ENCODE measurements at regions not wholly inside any gene's neighbourhood (a gene's known extent, or its start where the extent isn't known, plus 50 kb on each side); places are given as distances from the start of the nearest gene placed in this dataset.

GRCh38 chr3:56908004-56908403, 106.3 kb upstream of the ARHGEF3 start:
- intact Hi-C loops (cut with DNase I; ENCODE audit: low total_unique reads) = no loop called here
- no peak for DNase-seq
- WGBS, 2 donors = 61 to 66% methylated on average over 5 of the region's 5 CpGs

GRCh38 chr3:56904552-56905215, 102.9 kb upstream of the ARHGEF3 start:
- no peaks in the 10 kb centered on the region for H3K36me3 ChIP-seq (ENCODE audit: low read depth, missing control alignments)
- no peaks in the 10 kb centered on the region for H3K9me3 ChIP-seq
- no peak overlapping the region for H3K27ac ChIP-seq
- intact Hi-C loops (cut with DNase I; ENCODE audit: low total_unique reads) = no loop called here
- DNase-seq = no peak
- 90 to 91% methylated on average over 6 of the region's 6 CpGs for WGBS, 2 donors
- TF ChIP-seq CTCF (IDR thresholded peaks at IDR 0.05) (no peak), POLR2A (IDR thresholded peaks at IDR 0.05) (no peak)
- H3K27me3 ChIP-seq = no peaks in the 10 kb centered on the region
- no peak overlapping the region for H3K4me3 ChIP-seq
- H3K4me1 ChIP-seq = no peaks in the 10 kb centered on the region

More at GRCh38 chr3:56908004-56908403, 106.3 kb upstream of the ARHGEF3 start:
- no peak overlapping the region for H3K27ac ChIP-seq
- H3K4me3 ChIP-seq = no peak overlapping the region
- TF ChIP-seq CTCF (IDR thresholded peaks at IDR 0.05) (no peak), POLR2A (IDR thresholded peaks at IDR 0.05) (no peak)
- H3K9me3 ChIP-seq = no peaks in the 10 kb centered on the region
- H3K27me3 ChIP-seq = no peaks in the 10 kb centered on the region
- no peaks in the 10 kb centered on the region for H3K4me1 ChIP-seq
- H3K36me3 ChIP-seq (ENCODE audit: low read depth, missing control alignments) = no peaks in the 10 kb centered on the region

- DNase-seq = no peak
- intact Hi-C loops (cut with DNase I; ENCODE audit: low total_unique reads) = no loop called here
- H3K4me3 ChIP-seq = no peak overlapping the region
- no peaks in the 10 kb centered on the region for H3K36me3 ChIP-seq (ENCODE audit: low read depth, missing control alignments)
- TF ChIP-seq POLR2A (IDR thresholded peaks at IDR 0.05) = no peak
- TF ChIP-seq CTCF (IDR thresholded peaks at IDR 0.05) = no peak
- H3K27ac ChIP-seq = no peak overlapping the region
- whole genome bisulfite sequencing, 2 donors = 61 to 69% methylated on average over 1 of the region's 1 CpG
- no peaks in the 10 kb centered on the region for H3K27me3 ChIP-seq
- H3K4me1 ChIP-seq = no peaks in the 10 kb centered on the region
- no peaks in the 10 kb centered on the region for H3K9me3 ChIP-seq
Observed at GRCh38 chr3:56903231-56903782, 101.6 kb upstream of the ARHGEF3 start.

- DNase-seq = no peak
- H3K27ac ChIP-seq = no peak overlapping the region
- TF ChIP-seq CTCF (IDR thresholded peaks at IDR 0.05) (no peak), POLR2A (IDR thresholded peaks at IDR 0.05) (no peak)
- no peaks in the 10 kb centered on the region for H3K27me3 ChIP-seq
- no peak overlapping the region for H3K4me3 ChIP-seq
- no peaks in the 10 kb centered on the region for H3K4me1 ChIP-seq
- no peaks in the 10 kb centered on the region for H3K9me3 ChIP-seq
- intact Hi-C loops (cut with DNase I; ENCODE audit: low total_unique reads) = no loop called here
- WGBS, 2 donors = 85 to 90% methylated on average over 3 of the region's 3 CpGs
- H3K36me3 ChIP-seq (ENCODE audit: low read depth, missing control alignments) = no peaks in the 10 kb centered on the region
Observed at GRCh38 chr3:56902468-56903160, 100.9 kb upstream of the ARHGEF3 start.
